VCaP (cell line): ENCODE measurements at regions not wholly inside any gene's neighbourhood (a gene's known extent, or its start where the extent isn't known, plus 50 kb on each side); places are given as distances from the start of the nearest gene placed in this dataset.

Experiments used
- H3K27ac ChIP-seq: fragments of 450-650 bp; 2 replicates; pipeline ENCODE4 v1.5.1; 2017
- CTCF ChIP-seq: fragments of 450-650 bp; conservative IDR thresholded peaks from 2 replicates; pipeline ENCODE4 v1.5.1; 2017; ENCODE audit warnings: mild to moderate bottlenecking, moderate library complexity

DNA sequence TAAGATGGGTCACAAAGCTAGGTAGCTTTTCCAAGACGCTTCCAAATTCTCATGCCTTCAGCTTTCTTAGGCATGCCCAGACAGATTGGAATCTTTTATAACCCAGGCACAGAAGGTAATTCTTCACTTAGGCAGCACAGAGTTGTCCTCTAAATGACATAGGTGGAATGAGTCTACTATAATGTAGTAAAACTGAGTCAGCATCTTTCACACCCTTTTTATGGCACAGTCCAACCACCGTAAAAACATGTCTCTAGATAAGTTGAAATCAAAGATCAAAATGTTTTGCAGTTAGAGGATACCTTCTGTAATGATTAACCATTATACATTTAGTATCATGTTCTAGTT lies 128.4 kb upstream of the FAT1 start:
- TF ChIP-seq CTCF: no peak
- H3K27ac ChIP-seq: no peak overlapping the region

DNA sequence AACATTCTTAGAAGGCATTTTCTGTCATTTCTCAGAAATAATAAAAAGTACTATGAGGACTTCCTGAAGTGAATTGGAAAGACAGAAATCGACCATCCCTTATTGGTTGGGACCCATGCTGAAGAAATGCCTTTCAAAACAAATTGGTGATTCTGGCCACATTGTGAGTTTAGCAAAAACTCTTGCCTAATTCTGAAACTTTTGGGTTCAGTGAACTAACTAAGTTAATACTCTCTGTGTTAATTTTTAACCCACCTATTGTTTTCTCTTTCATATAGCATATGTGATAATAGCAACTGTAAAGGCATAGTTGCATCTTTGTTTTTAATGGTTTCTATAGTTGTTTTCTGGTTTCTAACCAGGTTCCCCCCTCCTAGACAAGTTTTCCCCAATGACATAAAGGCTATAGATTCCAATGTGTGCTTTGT lies 129.3 kb upstream of the FAT1 start:
- H3K27ac ChIP-seq: no peak overlapping the region
- TF ChIP-seq CTCF: no peak

- TF ChIP-seq CTCF: no peak
- no peak overlapping the region for H3K27ac ChIP-seq
These were observed 130.6 kb upstream of the FAT1 start for GRCh38 chr4:186854256-186854655.

DNA sequence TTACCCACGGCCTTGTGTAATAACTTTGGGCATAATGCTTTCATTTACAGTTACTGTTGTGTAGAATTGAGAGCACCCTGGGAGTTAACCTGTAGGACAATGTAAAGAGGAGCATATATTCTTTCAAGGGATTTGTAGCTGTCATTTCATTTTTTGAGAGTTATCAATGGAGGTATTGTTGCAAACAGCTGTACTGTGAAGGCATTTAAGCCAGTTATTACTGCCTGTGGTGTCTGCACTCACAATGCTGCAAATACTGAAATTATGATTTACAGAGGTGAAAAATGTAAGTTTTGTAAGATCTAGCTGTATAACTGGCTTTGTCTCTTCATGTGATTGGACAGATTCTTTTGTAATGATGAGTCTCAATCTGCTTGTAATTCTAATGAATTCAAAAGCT lies 131.5 kb upstream of the FAT1 start:
- no peak overlapping the region for H3K27ac ChIP-seq

DNA sequence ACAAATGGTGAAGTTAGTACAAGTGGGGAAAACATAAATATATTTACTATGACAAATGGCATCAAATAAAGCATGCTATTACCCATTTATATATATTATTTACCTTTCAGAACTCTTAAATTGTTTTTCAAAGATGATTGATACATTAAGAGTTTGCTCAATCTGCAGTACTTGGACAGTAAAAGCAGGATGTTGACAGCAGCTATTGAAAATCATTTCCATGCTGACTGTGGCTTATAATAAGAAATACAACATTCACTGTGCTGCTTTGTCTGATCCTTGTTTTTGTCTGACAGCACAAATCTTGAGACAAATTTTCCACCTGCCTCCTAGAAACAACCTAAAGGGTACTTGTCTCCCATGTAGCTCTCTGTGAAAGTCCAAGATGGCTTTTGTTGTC lies 134.1 kb upstream of the FAT1 start:
- H3K27ac ChIP-seq: no peak overlapping the region
- no peak for TF ChIP-seq CTCF

More for the DNA sequence above, 131.5 kb upstream of the FAT1 start:
- no peak for TF ChIP-seq CTCF

DNA sequence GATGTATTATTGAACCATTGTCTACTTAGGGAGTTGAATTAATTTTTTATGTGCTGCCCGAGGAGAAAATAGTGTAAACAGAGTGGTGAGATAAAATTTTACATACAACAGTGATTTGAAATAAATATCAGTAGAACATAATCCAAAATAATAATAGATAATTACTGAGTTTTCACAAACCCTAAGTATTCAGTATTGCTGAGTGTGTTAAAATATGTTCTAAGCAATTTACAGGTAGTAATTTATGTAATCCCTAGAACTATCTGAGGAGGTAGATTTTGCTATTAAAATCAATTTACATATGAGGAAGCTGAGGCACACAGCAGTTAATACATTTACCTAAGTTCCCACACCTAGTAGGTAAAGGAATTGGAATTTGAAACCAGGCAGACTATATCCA lies 134.7 kb upstream of the FAT1 start:
- H3K27ac ChIP-seq: no peak overlapping the region
- no peak for TF ChIP-seq CTCF

GRCh38 chr4:186859420-186859819 lies 135.8 kb upstream of the FAT1 start:
- no peak for TF ChIP-seq CTCF
- H3K27ac ChIP-seq: no peak overlapping the region

DNA sequence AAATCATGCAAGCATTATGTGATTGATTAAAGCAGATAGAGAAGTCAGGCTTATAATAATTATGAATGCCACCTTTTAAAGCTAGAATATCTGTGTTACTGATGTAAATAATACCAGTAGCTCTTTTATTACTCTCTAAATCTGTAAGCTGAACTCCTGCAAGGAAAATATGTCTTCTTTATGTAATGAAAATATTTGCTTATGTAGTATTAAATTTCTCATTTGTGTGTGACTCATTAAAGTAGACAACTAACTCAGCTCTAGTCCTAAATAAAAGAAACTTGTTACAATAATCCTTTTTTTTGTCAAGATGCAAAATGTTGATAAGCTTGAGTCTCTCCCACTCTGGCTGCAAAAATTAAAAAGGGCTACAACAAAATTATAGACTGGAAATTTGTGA lies 137.7 kb upstream of the FAT1 start:
- no peak overlapping the region for H3K27ac ChIP-seq
- TF ChIP-seq CTCF: no peak
